ENCODE measurements at regions not wholly inside any gene's neighbourhood (a gene's known extent, or its start where the extent isn't known, plus 50 kb on each side); places are given as distances from the start of the nearest gene placed in this dataset.

GRCh38 chr2:34294961-34295360, 695.9 kb upstream of the FAM98A start (continued):
- TF ChIP-seq ZBTB4 (CRISPR knock-in tag; IDR thresholded peaks at IDR 0.05) (no peak), RUNX3 (IDR thresholded peaks at IDR 0.05; ENCODE audit: low read length) (no peak), HDGF (IDR thresholded peaks at IDR 0.05) (no peak), BRCA1 (IDR thresholded peaks at IDR 0.05; ENCODE audit: low read depth, low read length) (no peak)
- TF ChIP-seq, protein P1, sequence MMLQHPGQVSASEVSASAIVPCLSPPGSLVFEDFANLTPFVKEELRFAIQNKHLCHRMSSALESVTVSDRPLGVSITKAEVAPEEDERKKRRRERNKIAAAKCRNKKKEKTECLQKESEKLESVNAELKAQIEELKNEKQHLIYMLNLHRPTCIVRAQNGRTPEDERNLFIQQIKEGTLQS (IDR thresholded peaks at IDR 0.05; ENCODE audit: borderline replicate concordance, extremely low read depth, low read depth, low read length) = no peak
- TF ChIP-seq, protein P2, sequence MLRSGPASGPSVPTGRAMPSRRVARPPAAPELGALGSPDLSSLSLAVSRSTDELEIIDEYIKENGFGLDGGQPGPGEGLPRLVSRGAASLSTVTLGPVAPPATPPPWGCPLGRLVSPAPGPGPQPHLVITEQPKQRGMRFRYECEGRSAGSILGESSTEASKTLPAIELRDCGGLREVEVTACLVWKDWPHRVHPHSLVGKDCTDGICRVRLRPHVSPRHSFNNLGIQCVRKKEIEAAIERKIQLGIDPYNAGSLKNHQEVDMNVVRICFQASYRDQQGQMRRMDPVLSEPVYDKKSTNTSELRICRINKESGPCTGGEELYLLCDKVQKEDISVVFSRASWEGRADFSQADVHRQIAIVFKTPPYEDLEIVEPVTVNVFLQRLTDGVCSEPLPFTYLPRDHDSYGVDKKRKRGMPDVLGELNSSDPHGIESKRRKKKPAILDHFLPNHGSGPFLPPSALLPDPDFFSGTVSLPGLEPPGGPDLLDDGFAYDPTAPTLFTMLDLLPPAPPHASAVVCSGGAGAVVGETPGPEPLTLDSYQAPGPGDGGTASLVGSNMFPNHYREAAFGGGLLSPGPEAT (IDR thresholded peaks at IDR 0.05; ENCODE audit: low read depth) = no peak

DNA sequence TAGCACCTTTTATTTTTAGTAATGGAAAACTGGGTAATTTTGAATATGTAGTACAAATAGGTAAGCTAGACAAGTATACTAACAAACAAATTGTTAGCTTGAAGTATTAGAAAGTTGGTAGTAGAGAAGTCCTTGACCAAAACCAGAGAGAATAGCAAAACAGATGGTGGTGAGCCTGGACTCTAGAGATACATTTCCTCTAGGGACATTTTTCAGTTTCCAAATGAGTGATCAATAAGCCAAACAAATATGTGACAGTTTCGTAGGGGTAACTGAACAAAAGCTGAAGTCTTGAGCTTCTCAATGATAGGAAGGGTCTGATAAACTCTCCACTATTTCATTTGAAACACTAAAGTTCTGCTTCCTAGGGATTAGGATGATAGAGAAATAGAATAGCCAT, 692.0 kb upstream of the FAM98A start:
- no peak overlapping the region for H3K4me2 ChIP-seq (ENCODE audit: control insufficient read depth, insufficient read depth)
- RAD21 ChIA-PET (ENCODE audit: unreplicated experiment) = no interaction called here
- SMC1A ChIA-PET (ENCODE audit: uncharacterized antibody, unreplicated experiment) = no interaction called here
- no peaks in the 10 kb centered on the region for H4K20me1 ChIP-seq (ENCODE audit: control insufficient read depth, insufficient read depth)
- no TSS peak for BruUV-seq (replicated peaks)
- ATAC-seq (peak; percentile 74), DNase-seq (ENCODE audit: low read depth, low spot score) (peak; percentile 35), FAIRE-seq (peak; percentile 76)
- in situ Hi-C loops (cut with MboI) = no loop called here
- TF ChIP-seq BCLAF1 (IDR thresholded peaks at IDR 0.05) (no peak), IKZF1 (conservative IDR thresholded peaks at IDR 0.05) (0 out of 2 replicates have a peak, but pooled peaks have one; percentile 18), SREBF2 (IDR thresholded peaks at IDR 0.05; ENCODE audit: low read length) (no peak), MEF2B (IDR thresholded peaks at IDR 0.05; ENCODE audit: partially characterized antibody, poor library complexity, severe bottlenecking) (peak; percentile 53)
- CTCF ChIA-PET = interaction anchor here (1.5 kb wide), 1 partner anchor 449 kb away, joined by 3 read pairs; no protein-coding TSS in a partner anchor
- 0% methylated on average over 1 of the region's 1 CpG for WGBS (ENCODE audit: insufficient coverage, insufficient replicate concordance, low lambda C conversion rate, missing lambda C conversion rate)
- no peaks in the 10 kb centered on the region for H3K4me1 ChIP-seq (ENCODE audit: control insufficient read depth, insufficient read depth, low read length)
- H3K4me3 ChIP-seq = no peak overlapping the region
- POLR2A ChIA-PET = no interaction called here
- no peak overlapping the region for H3K27ac ChIP-seq (ENCODE audit: control insufficient read depth, insufficient read depth)
- H3K36me3 ChIP-seq (ENCODE audit: control insufficient read depth in 2 of 2, insufficient read depth in 2 of 2, low read length in 1 of 2) = no peaks in the 10 kb centered on the region
- H3K9me3 ChIP-seq (replicated peaks; ENCODE audit: control insufficient read depth, insufficient read depth, low read length) = no peaks in the 10 kb centered on the region
- no peak overlapping the region for H2AFZ ChIP-seq (ENCODE audit: control insufficient read depth, low read depth, low read length)
- intact Hi-C loops (cut with micrococcal nuclease; ENCODE audit: unreplicated experiment) = no loop called here
- no peaks in the 10 kb centered on the region; a peak in 1 of 4 replicates for H3K27me3 ChIP-seq (replicated peaks in 1 of 2; ENCODE audit: control insufficient read depth in 2 of 2, insufficient read depth in 2 of 2, low read length in 1 of 2)
- no peaks in the 10 kb centered on the region for H3K79me2 ChIP-seq (ENCODE audit: control insufficient read depth, insufficient read depth, low read length)
- no peak overlapping the region for H3K9ac ChIP-seq (ENCODE audit: control insufficient read depth, insufficient read depth, low read length)

All from GM12878 (cell line).